Anterior cingulate cortex (tissue), 58 donors: ENCODE measurements at regions not wholly inside any gene's neighbourhood (a gene's known extent, or its start where the extent isn't known, plus 50 kb on each side); places are given as distances from the start of the nearest gene placed in this dataset.

ENCODE experiments used
- DNase-seq, 58 donors: peaks; one replicate each; lab custom pipeline; 2025; lab: John Stamatoyannopoulos, UW

DNA sequence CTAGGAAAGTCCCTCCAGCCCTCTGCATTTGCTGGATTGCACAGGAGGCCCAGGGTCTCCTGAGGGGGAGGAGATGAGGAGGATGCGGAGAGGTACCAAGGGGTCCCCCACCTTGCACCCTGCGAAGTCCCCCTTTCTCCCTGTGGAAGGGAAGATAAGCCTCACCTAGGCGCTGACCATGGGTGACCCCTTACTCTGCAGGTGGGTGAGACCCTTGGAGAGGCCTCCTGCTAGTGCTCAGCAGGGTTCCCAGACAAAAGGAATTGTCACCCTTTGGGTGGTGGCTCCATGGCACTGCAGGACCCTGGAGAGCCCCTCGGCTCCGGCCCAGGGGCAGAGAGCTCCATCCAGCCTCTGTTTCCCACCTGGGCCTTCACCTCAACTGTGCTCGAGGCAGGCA is 107.0 kb upstream of the RET start:
- DNase-seq: no peak

GRCh38 chr10:42970451-42971250 is 106.2 kb upstream of the RET start:
- no peak for DNase-seq

DNA sequence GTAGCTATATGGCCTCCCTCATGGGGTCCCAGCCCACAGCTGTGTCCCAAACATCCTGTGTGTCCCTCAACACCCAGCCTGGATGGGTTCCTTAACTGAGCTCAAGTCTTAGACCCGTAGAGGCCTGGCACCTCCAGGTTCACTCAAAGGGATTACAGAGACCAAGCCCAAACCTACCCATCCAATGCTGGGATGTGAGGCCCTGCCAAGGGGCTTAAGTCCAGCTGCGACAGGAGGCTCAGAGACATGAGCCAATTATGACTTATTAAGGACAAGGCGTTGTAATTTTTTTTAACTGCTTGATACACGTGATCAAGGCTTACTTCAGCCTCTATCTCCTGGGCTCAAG is 105.6 kb upstream of the RET start:
- DNase-seq: no peak

DNA sequence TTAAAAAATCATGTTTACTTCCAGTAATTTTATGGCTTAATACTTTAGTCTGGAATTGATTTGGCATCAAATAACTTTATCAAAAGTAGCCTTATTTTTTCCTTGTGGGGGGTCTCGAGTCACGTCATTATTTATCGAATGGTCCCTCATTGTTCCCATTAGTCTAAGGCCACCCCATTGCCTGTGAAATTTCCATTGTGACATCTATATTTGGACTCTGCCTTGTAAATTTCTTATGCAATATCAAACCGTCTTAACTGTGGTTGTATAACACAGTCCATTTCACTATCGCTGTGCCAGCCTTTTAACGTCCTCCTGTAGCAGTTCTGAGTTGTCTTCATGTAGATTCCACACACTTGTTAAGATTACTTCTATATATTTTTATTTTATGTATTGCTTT is 103.9 kb upstream of the RET start:
- DNase-seq: no peak

- DNase-seq: no peak
Measured at GRCh38 chr10:42973411-42973810, 103.5 kb upstream of the RET start.

DNA sequence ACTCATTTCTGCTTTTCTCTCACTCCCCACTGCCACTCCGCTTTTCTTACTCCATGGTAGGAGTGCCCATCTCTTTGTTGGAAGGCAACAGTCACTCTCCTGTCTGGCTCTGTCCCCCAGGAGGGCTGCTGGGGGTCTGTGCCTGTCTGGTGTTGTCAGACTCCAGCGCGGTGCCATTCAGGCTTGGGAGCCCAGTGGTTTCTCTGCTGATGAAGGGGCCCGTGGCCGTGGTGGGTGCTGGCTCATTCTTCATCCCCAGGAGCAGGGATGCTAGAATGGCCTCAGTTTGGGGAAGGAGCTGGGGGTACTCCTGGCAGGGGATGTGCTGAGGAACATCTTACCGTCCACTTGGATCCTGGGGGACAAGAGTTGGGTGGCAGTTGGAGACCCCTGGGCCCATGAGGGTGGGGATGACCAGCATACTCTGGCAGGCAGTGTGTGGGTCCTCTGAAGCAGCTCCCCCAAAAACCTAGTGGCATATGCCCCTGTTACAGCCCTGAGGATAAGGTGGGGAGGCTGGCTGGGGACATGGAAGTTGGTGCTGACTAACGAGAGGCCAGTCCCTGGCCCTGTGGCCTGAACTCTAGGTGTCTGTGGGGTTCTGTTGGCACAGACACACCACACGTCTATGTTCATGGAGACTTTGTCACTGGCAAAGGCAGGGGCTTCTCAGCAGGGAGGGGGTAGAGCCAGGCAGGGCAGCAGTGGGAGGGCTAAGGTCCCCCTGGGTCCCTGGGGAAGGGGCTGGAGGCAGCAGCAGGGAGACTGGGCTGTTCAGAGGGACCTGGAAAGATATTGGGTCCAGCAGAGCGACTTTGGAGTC is 102.8 kb upstream of the RET start:
- no peak for DNase-seq

DNA sequence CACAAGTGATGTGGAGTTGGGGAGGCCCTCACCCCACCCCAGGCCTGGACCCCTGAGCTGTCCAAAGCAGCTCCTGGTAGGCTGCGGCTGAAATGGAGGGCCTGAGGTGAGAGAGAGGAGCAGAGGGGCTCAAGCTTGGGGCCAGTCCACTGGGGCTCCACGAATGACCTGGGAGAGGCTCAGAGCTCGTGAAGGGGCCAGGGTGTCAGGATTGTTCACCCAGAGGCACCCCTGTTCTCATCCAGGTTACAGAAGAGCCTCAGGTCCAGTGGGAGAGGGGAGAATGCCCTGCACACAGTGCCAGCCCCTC is 102.2 kb upstream of the RET start:
- no peak for DNase-seq

DNA sequence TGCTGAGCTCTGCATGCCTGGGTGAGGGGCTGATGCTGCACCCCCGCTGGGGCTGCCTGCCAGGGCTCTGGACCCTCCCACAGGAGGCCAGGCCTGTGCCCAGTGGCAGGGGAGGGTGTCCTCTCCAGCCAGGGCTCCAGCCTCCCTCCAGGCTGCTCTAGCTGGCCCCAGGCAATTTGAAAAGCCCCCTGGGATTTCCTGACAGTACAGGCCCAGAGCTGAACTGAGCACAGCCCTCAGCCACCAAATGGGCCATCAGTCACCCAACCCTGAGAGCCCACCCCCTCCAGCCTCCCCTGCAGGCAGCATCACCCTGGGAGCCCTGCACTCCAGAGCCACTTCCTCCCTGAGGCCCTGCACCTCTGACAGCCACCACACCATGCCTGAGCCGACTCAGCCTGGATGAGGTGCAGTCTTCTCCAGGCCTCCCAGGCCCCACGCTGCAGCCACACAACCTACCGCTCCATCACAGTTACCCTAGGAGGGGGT is 101.8 kb upstream of the RET start:
- DNase-seq: no peak

GRCh38 chr10:42975558-42976340 is 101.1 kb upstream of the RET start:
- no peak for DNase-seq

DNA sequence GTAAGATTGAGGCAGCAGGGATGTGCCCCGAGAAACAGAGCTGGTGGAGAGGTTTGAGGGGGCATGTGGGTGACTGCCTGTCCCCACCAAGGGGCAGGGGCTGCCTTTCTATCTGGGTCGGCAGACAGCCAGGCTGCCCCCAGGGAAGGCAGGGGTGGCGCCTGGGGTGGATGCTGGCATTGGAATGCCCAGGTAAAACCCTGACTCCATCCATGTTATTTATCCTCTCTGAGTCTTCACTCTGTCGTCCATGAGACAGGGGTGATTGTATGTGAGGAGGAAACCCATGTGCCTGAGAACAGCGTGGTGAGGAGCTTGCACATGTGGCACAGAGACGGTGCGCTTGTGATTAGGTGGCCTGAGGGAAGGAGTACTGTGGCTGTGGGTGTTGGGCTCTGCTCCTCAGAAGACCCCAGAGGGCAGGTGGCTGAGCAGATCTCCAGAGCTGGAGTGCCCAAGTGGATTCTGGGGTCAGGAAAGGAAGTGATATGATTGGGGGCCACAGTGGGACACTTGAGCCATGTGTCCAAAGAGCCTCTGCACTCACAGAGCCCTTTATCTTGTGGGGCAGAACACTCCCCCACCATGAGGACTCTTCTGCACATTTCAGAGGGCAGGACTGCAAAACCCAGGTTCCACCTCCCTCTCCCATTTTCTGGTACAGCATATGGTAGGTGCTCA is 100.4 kb upstream of the RET start:
- no peak for DNase-seq

DNA sequence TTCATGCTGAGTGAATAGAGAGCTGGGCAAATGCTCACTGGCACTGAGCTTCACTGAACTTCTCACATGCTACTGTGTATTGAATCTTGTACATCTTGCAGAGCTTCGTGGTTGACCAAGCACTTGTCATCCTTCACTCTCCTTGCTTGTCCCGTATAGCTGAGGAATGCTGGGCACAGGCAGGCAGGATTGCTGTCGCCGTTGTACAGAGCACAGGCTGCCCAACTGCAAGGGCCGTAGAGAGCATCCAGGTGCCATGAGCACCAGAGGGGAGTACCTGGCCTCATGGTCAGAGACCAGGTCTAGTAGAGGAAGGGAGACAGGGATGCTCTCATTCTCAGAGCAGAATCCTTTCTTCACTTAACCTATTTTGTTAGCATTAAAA is 99.8 kb upstream of the RET start:
- no peak for DNase-seq

- DNase-seq: no peak
Measured at GRCh38 chr10:42979181-42979580, 97.7 kb upstream of the RET start.

- DNase-seq: no peak
Measured at GRCh38 chr10:42979721-42980467, 97.0 kb upstream of the RET start.

DNA sequence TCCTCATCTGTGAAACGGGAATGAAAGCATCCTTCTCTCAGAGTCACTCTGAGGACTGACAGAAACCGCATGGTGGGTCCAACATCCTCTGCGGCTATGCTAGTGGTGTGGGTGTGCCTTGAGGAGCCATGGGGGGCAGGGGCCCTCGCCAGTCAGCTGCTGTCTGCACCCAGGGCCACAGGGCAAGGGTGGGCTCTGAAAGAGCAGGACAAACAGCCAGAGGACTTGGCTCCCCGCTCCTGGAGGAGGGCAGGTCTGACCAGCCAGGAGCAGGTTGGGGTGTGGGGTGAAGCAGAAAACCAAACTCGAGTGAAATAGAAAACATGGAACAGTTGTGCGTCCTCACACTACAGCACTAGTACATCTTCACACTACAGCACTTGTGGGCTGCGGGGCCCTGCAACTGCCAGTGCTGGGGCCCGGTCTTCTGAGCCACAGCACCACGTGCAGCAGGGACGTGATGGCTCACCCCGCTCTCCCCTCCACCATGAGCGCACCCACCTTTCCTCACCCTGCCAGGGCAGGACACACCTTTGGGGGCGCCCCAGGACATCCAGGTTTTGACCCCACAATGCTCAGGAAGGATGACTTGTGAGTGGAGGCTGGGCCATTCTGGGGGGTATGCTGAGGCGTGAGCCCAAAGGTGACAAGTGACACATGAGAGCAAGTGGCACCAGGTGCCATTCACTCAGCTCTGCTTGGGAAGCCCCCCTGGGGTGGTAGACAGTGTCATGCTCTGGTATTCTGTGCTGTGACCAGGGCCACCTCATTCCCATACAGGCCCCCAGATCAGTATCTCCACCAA is 96.1 kb upstream of the RET start:
- no peak for DNase-seq

DNA sequence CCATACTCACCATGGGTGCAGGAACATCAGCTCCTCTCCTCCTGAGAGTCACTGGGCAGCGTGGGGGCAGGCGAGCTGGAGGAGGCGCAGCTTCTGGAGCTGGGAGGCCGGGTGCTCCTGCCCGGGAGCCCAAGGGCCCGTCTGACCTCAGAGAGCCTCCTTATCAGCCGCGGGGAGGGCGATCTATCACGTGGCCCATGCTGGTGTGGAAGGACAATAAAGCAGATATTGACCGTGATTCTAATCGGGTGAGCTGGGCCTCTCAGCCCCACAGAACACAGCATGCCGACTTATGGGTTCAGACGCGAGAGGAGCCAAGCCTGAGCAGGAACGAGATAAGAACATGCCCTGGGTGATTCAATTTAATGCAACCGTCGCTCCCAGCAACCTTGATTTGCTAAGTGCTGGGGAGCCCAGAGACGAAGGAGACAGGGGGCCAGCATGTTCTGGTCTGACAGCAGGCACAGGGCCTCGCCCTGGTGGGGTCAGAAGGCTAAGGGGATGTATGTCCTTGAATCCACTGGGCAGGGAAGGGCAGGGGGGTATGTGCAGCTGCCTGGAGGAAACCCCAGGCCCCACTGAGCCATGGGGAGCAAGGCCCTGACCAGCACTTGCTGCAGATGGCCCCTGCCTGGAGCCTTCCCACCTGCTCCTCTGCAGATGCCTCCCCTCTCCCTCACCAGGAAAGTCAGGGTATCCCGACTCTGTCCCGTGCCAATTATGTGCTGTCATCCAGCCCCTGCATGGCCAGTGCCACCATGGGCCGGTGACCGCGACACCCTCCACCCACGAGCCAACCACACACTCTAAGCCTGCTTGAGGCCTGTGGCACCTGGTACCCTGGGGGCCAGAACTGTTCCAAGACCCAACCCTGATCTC is 95.3 kb upstream of the RET start:
- DNase-seq: no peak

DNA sequence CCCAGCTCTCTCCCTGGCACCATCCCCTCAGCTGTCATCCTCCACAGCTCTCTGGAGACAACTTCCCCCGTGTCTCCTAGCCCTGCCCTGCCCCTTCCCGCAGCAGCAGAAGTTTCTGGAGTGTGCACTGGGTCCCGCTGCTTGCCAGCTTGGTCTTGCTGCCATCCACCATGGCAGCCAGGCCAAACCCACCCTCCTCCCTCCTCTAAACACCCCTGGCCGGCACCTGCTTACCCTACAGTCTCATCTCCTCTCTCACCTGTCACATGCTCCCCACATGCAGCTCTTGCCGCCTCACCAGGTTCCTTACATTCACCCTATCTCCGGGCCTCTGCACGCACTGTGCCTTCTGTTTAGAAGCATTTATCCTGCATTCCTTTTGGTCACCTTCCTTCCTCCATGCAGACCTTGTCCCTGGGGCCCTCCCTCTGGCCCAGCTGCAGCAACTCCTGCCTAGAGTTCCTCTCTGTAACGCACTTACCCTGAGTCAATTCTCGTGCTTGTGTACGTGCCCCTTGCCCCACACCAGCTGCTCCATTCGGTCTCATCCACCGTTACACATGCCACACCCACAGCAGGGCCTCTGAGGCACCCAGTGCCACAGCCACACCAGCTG is 93.9 kb upstream of the RET start:
- no peak for DNase-seq

- DNase-seq: no peak
Measured at GRCh38 chr10:42983591-42983990, 93.3 kb upstream of the RET start.
